PC-9 (cell line): ENCODE measurements at regions not wholly inside any gene's neighbourhood (a gene's known extent, or its start where the extent isn't known, plus 50 kb on each side); places are given as distances from the start of the nearest gene placed in this dataset.

Experiments
- BruUV-seq: library from RNA; stranded (reverse); fragments of 400-500 nt; replicated peaks from 2 replicates; lab custom pipeline; 2021; lab: Mats Ljungman, UMichigan
- CTCF ChIA-PET: fragments of 300-600 bp; sonication (Branson Sonifier 250); formaldehyde crosslinking; loops from one replicate; lab custom pipeline; 2022; ENCODE audit warnings: antibody characterized with exemption; lab: Charles Lee
- POLR2A ChIA-PET: fragments of 300-600 bp; sonication (Branson Sonifier 250); formaldehyde crosslinking; loops from one replicate; lab custom pipeline; 2022; ENCODE audit warnings: antibody characterized with exemption; ENCODE audit not compliant: unreplicated experiment; lab: Charles Lee
- DNase-seq, 2 experiments: peaks; one replicate each; pipeline versions ENCODE4 v3.0.0 to v3.0.0-alpha.2; 2015 to 2022; ENCODE audit warnings: mixed read lengths in 1 of 2
- H2AFZ ChIP-seq: fragments of 200-600 bp; sonication (generic); 2 replicates; pipeline ENCODE4 v1.8.1; 2017; ENCODE audit warnings: antibody characterized with exemption
- H3F3A ChIP-seq: fragments of 200-600 bp; sonication (generic); 2 replicates; pipeline ENCODE4 v1.8.1; 2017; ENCODE audit warnings: antibody characterized with exemption, mild to moderate bottlenecking, low read depth; ENCODE audit not compliant: insufficient read depth
- H3K27ac ChIP-seq: fragments of 200-600 bp; sonication (generic); 2 replicates; pipeline ENCODE4 v1.6.1; 2016; ENCODE audit warnings: mixed run types
- H3K27me3 ChIP-seq: fragments of 200-600 bp; sonication (generic); 2 replicates; pipeline ENCODE4 v1.6.1; 2016; ENCODE audit warnings: low read depth, mixed run types; ENCODE audit not compliant: insufficient read depth
- H3K36me3 ChIP-seq: fragments of 200-600 bp; sonication (generic); 2 replicates; pipeline ENCODE4 v1.6.1; 2016; ENCODE audit warnings: low read depth, mixed run types
- H3K4me1 ChIP-seq: fragments of 200-600 bp; sonication (generic); replicated peaks from 2 replicates; pipeline ENCODE4 v1.6.1; 2016; ENCODE audit warnings: mixed run types; ENCODE audit not compliant: insufficient read depth
- H3K4me2 ChIP-seq: fragments of 200-600 bp; sonication (generic); 2 replicates; pipeline ENCODE4 v1.6.1; 2017; ENCODE audit warnings: mixed run types
- H3K4me3 ChIP-seq: fragments of 200-600 bp; sonication (generic); 2 replicates; pipeline ENCODE4 v1.6.1; 2016; ENCODE audit warnings: mixed run types
- H3K79me2 ChIP-seq: fragments of 200-600 bp; sonication (generic); 2 replicates; pipeline ENCODE4 v1.6.1; 2017; ENCODE audit warnings: low read depth, mixed run types
- H3K9me2 ChIP-seq: fragments of 200-600 bp; sonication (generic); 2 replicates; pipeline ENCODE4 v1.8.1; 2017; ENCODE audit warnings: mild to moderate bottlenecking; ENCODE audit not compliant: insufficient read depth
- H3K9me3 ChIP-seq: fragments of 200-600 bp; sonication (generic); 2 replicates; pipeline ENCODE4 v1.8.1; 2016; ENCODE audit warnings: low read depth; ENCODE audit not compliant: insufficient read depth
- H4K20me1 ChIP-seq: fragments of 200-600 bp; sonication (generic); 2 replicates; pipeline ENCODE4 v1.8.1; 2017; ENCODE audit not compliant: insufficient read depth
- EZH2 ChIP-seq: fragments of 200-600 bp; sonication (generic); IDR thresholded peaks from 2 replicates; pipeline ENCODE4 v1.8.0; 2017; ENCODE audit warnings: antibody characterized with exemption, low read depth
- intact Hi-C: fragments of 100-400 bp; cut with micrococcal nuclease; formaldehyde crosslinking; loops from one replicate; pipeline ENCODE4 v1.10.0; 2022; ENCODE audit not compliant: unreplicated experiment
- TF ChIP-seq, protein P1 (sequence below): fragments of 200-600 bp; sonication (generic); conservative IDR thresholded peaks from 2 replicates; pipeline ENCODE4 v1.6.1; 2017; ENCODE audit warnings: mixed run types, antibody characterized with exemption, mild to moderate bottlenecking, moderate library complexity

GRCh38 chr15:61764981-61765380, 295.3 kb downstream of the VPS13C start:
- H2AFZ ChIP-seq = no peak overlapping the region
- H3K9me2 ChIP-seq = no peaks in the 10 kb centered on the region
- BruUV-seq = no TSS peak
- ChIA-PET POLR2A (no interaction called here), CTCF (no interaction called here)
- no peaks in the 10 kb centered on the region for H3F3A ChIP-seq
- no peak overlapping the region for H3K4me3 ChIP-seq
- no peaks in the 10 kb centered on the region for H3K4me1 ChIP-seq
- no peaks in the 10 kb centered on the region for H3K79me2 ChIP-seq
- no peaks in the 10 kb centered on the region for H3K27me3 ChIP-seq
- H4K20me1 ChIP-seq = no peaks in the 10 kb centered on the region
- H3K4me2 ChIP-seq = no peak overlapping the region
- no peaks in the 10 kb centered on the region for H3K9me3 ChIP-seq
- H3K27ac ChIP-seq = no peak overlapping the region
- no peak for DNase-seq
- no peak for TF ChIP-seq EZH2
- TF ChIP-seq, protein P1, sequence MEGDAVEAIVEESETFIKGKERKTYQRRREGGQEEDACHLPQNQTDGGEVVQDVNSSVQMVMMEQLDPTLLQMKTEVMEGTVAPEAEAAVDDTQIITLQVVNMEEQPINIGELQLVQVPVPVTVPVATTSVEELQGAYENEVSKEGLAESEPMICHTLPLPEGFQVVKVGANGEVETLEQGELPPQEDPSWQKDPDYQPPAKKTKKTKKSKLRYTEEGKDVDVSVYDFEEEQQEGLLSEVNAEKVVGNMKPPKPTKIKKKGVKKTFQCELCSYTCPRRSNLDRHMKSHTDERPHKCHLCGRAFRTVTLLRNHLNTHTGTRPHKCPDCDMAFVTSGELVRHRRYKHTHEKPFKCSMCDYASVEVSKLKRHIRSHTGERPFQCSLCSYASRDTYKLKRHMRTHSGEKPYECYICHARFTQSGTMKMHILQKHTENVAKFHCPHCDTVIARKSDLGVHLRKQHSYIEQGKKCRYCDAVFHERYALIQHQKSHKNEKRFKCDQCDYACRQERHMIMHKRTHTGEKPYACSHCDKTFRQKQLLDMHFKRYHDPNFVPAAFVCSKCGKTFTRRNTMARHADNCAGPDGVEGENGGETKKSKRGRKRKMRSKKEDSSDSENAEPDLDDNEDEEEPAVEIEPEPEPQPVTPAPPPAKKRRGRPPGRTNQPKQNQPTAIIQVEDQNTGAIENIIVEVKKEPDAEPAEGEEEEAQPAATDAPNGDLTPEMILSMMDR = no peak
- H3K36me3 ChIP-seq = no peaks in the 10 kb centered on the region
- intact Hi-C loops = no loop called here

DNA sequence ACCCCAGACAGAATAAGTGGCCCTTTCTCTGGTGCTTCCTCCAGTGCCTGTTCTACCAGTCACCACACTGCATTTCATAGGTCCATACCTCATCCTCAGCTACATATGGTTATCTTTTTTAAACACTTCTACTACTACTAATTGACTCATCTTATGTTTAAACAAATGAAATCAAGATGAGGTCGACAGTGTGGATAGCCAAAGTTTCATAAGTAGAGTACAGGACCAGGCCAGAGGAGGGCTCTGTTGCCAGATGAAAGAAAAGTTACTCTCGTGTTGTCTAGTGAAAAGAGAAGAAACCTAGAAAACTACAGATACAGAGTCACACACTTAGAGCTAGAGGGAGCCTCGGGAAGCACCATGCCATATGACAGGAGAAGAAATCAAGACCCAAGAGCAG, 296.1 kb downstream of the VPS13C start:
- Histone ChIP-seq H3K4me3 (no peak overlapping the region), H3K9me2 (no peaks in the 10 kb centered on the region), H3K79me2 (no peaks in the 10 kb centered on the region), H3K36me3 (no peaks in the 10 kb centered on the region), H4K20me1 (no peaks in the 10 kb centered on the region), H3K27me3 (no peaks in the 10 kb centered on the region), H3K27ac (no peak overlapping the region), H3K4me2 (no peak overlapping the region), H3K4me1 (no peaks in the 10 kb centered on the region), H3F3A (no peaks in the 10 kb centered on the region), H2AFZ (no peak overlapping the region), H3K9me3 (no peaks in the 10 kb centered on the region)
- POLR2A ChIA-PET = no interaction called here
- intact Hi-C loops = no loop called here
- CTCF ChIA-PET = no interaction called here
- DNase-seq = no peak
- no TSS peak for BruUV-seq
- TF ChIP-seq, protein P1 = no peak
- no peak for TF ChIP-seq EZH2

- Histone ChIP-seq H2AFZ (no peak overlapping the region), H3K79me2 (no peaks in the 10 kb centered on the region), H3K9me3 (no peaks in the 10 kb centered on the region), H3K9me2 (no peaks in the 10 kb centered on the region), H3K4me3 (no peak overlapping the region), H3K27me3 (no peaks in the 10 kb centered on the region), H4K20me1 (no peaks in the 10 kb centered on the region), H3F3A (no peaks in the 10 kb centered on the region), H3K36me3 (no peaks in the 10 kb centered on the region), H3K4me2 (no peak overlapping the region), H3K27ac (no peak overlapping the region), H3K4me1 (no peaks in the 10 kb centered on the region)
- ChIA-PET POLR2A (no interaction called here), CTCF (no interaction called here)
- no peak for DNase-seq
- intact Hi-C loops = no loop called here
- no TSS peak for BruUV-seq
- TF ChIP-seq, protein P1 = no peak
- no peak for TF ChIP-seq EZH2
Observed at GRCh38 chr15:61762676-61763075, 297.6 kb downstream of the VPS13C start.
